GM18519 (cell line): ENCODE measurements at regions not wholly inside any gene's neighbourhood (a gene's known extent, or its start where the extent isn't known, plus 50 kb on each side); places are given as distances from the start of the nearest gene placed in this dataset.
"Not testable (repeated sequence)": the region's sequence is repeated elsewhere in the genome, so short reads cannot be mapped to it uniquely, and the experiment has no call there.

Experiments
- ATAC-seq: cut with Tn5 transposase; IDR thresholded peaks from one replicate; pipeline ENCODE4 v1.9.1; 2021; ENCODE audit warnings: mild to moderate bottlenecking, moderate library complexity; ENCODE audit not compliant: unreplicated experiment, low FRiP score

GRCh38 chr4:81792521-81792920 lies 320.8 kb upstream of the RASGEF1B start:
- ATAC-seq = no peak

GRCh38 chr4:81790477-81790876 lies 318.8 kb upstream of the RASGEF1B start:
- no peak for ATAC-seq

GRCh38 chr4:81789741-81790399 lies 318.2 kb upstream of the RASGEF1B start:
- no peak for ATAC-seq

- ATAC-seq = no peak
These were observed 317.5 kb upstream of the RASGEF1B start for GRCh38 chr4:81789158-81789557.

GRCh38 chr4:81786766-81787165 lies 315.1 kb upstream of the RASGEF1B start:
- ATAC-seq = no peak

GRCh38 chr4:81786063-81786763 lies 314.5 kb upstream of the RASGEF1B start:
- no peak for ATAC-seq

GRCh38 chr4:81785338-81785737 lies 313.6 kb upstream of the RASGEF1B start:
- no peak for ATAC-seq

- ATAC-seq = no peak
These were observed 311.9 kb upstream of the RASGEF1B start for GRCh38 chr4:81783558-81783957.

GRCh38 chr4:81781799-81782198 lies 310.1 kb upstream of the RASGEF1B start:
- ATAC-seq = no peak

- ATAC-seq = not testable (repeated sequence)
These were observed 306.0 kb upstream of the RASGEF1B start for GRCh38 chr4:81777718-81778117.

- no peak for ATAC-seq
These were observed 305.1 kb upstream of the RASGEF1B start for GRCh38 chr4:81776794-81777193.

GRCh38 chr4:81773557-81773956 lies 301.9 kb upstream of the RASGEF1B start:
- no peak for ATAC-seq

- ATAC-seq = no peak
These were observed 300.0 kb upstream of the RASGEF1B start for GRCh38 chr4:81771721-81772120.

GRCh38 chr4:81769244-81769643 lies 297.5 kb upstream of the RASGEF1B start:
- ATAC-seq = no peak

- ATAC-seq = peak; percentile 57
These were observed 287.0 kb upstream of the RASGEF1B start for GRCh38 chr4:81758574-81759264.

- no peak for ATAC-seq
These were observed 286.0 kb upstream of the RASGEF1B start for GRCh38 chr4:81757691-81758090.

- peak; percentile 86 for ATAC-seq
These were observed 285.3 kb upstream of the RASGEF1B start for GRCh38 chr4:81756973-81757372.

- ATAC-seq = no peak
These were observed 284.3 kb upstream of the RASGEF1B start for GRCh38 chr4:81756042-81756441.

- no peak for ATAC-seq
These were observed 282.5 kb upstream of the RASGEF1B start for GRCh38 chr4:81754169-81754568.

GRCh38 chr4:81751531-81752289 lies 280.0 kb upstream of the RASGEF1B start:
- ATAC-seq = no peak
